HG02943 (cell line): ENCODE measurements at regions not wholly inside any gene's neighbourhood (a gene's known extent, or its start where the extent isn't known, plus 50 kb on each side); places are given as distances from the start of the nearest gene placed in this dataset.

ENCODE experiments used
- ATAC-seq: cut with Tn5 transposase; IDR thresholded peaks from one replicate; pipeline ENCODE4 v1.9.1; 2021; ENCODE audit warnings: mild to moderate bottlenecking, low read depth, moderate library complexity; ENCODE audit not compliant: unreplicated experiment

- no peak for ATAC-seq
These were observed 261.5 kb upstream of the TPM1 start for GRCh38 chr15:62781081-62781497.

DNA sequence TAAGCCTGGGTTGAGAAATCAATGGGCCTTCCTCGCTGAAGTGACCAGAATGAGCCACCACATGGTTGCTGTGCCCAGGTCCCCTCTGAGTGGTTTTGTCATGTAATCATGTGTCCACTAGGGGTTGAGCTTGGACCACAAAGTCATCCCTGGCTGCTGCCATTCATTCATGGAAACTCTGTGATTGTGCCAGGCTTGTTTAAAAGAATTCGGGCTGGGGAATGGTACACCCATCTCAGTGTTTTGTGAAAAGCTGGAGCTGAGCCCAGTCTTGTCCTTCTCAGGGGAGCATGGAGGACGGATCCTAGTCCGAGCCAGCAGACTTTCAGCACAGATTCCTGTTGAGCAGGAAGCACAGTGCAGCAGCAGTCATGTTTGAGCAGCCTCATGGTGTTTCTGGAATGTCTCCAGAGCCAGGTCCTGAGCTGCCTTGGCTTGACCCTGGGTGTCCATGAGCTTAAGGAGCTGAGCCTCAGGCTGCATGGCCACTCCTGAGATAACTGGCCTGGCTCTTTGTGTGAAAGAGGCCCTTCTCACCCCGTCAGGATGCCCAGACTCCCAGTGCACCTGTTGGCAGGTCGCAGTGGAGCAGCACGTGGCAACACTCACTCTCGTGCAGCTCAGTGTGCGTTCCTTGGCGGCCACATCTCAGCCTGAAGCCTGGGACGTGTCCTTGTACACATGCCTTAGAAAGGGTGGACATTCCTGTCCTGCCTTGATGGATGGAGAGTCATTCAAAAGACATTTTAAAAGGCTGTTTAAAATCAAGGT lies 260.3 kb upstream of the TPM1 start:
- no peak for ATAC-seq

DNA sequence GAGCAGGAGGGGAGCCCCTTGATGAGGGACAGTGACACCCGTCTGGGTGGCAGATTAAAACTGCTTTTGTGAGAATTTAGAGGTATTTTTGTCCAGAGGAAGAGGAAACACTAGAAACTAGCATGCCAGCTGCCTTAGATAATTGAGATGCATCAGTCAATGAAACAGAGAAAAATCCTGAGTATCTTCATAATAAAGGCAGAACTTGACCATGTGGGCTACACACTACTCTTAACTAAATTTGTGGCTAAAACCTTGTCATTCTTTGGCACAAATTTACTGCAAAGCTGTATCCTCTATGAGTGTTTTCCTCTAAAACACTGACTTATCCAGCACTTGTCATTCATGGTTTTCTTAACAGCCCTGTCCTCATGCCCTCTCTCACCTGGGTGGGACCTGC lies 259.7 kb upstream of the TPM1 start:
- no peak for ATAC-seq

DNA sequence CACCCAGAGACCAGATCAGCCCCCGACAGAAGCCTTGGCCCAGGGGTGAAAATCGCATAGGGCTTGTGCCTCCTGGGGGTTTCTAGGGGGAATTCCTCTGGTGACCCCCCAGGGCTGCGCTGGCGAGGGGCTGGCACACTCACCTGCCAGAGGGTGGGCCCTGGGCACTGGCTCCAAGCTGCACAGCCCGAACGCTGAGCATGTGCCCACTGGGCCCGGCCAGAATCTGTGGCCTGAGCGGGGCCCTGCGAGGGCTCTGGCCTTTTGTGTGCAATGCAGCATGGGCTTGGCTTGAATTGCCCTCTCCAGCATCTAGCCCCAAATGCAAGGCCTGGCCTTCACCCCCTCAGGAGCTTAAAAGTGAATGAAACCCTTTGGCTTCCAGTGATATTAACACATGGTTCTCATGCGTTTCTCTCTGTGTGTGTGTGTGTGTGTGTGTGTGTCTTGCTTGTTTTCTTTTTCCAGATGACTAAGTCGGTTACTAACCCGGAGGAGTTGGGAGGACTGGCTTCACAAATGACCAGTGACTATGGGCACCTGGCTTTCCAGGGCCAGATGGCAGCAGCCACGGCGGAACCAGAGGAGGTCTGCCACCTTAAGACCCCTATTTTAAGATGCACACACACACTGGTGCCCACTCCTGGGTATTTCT lies 259.1 kb upstream of the TPM1 start:
- ATAC-seq, result no peak

GRCh38 chr15:62785881-62786828 lies 256.4 kb upstream of the TPM1 start:
- no peak for ATAC-seq

DNA sequence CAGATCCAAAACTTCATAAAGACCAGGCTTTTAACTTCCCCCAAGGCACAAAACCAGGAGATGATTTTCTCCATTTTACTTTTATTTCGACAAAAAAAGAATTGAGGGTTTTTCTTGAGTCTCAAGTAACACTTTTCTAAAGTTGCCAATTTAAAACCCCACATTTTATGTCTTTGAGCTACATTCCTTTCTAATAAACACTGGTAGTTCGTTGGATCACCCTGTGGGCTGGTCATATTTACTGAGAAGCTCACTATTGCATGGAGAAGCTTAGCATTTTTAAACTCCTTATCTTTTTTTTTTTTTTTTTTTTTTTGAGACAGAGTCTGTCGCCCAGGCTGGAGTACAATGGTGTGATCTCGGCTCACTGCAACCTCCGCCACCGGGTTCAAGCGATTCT lies 255.1 kb upstream of the TPM1 start:
- no peak for ATAC-seq

DNA sequence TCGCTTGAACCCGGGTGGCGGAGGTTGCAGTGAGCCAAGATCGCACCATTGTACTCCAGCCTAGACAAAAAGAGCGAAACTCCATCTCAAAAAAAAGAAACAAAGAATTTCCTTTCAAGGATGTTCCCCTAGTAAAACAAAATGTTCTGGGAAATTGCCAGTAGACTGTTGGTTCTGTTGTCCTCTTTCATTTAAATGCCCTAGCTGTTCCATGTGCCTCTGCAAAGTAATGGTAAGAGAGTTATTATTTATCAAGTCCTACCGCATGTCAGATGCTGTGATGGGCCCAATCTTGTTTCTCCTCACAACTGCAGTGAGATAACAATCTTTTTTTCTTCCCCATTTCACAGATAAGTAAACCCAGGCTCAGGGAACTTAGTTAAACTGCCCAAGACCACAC lies 254.3 kb upstream of the TPM1 start:
- ATAC-seq, result no peak

DNA sequence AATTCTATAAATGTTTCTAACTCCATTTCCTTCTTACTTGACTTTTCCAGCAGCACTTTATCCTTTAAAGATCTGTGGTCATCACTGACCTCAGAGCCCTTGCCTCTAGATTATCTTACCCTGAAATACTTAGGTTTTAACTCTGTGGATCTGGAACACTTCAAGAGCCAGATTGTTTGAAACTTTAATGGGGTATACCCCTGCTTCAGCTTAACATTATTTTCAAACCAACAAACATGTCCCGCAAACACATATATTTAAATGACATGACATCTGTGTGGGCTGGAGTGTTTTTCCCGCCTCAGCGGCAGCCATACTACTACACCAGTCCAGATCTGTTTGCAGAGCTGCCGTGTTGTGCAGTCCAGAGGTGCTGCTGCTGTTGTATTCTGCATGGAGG lies 252.0 kb upstream of the TPM1 start:
- ATAC-seq, result no peak

DNA sequence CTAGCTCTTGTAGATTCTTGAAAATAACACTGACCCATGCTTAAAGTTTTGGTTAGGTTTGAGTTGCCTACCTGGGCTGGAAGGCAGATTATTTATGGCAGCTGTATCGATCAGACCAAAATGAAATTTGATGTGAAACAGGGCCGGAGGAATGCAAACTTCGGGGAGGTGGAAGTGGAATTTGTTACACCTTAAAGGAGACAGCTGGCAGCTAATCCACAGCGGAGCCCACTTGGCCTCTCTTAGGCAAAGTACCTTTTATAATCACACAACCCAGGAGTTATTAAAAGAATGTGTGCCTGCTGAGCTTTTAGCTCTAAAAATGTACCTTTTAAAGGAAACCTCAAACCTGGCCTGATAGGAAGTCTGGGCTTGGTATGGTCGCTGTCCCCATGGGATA lies 250.9 kb upstream of the TPM1 start:
- ATAC-seq, result no peak

- ATAC-seq, result no peak
These were observed 249.4 kb upstream of the TPM1 start for GRCh38 chr15:62792986-62793751.

- no peak for ATAC-seq
These were observed 248.8 kb upstream of the TPM1 start for GRCh38 chr15:62793752-62794144.

DNA sequence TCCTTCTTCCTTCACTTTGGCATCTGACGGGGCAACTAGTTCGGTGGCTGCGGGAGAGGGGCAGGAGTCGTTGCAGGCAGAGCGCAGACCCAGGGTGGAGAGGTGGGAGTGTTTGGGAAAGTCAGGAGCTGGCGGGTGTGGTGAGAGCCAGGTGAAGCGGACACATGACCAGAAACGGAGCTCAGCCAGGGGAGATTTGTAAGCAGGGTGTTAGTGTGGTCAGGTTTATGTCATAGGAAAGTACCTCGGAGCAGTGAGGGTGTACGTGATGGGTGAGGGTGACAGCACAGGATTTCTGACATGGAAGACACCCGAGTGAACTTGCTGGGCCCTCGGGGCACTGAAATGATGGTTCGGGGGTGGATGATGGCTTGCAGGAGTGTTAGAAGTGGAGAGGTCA lies 247.4 kb upstream of the TPM1 start:
- no peak for ATAC-seq

DNA sequence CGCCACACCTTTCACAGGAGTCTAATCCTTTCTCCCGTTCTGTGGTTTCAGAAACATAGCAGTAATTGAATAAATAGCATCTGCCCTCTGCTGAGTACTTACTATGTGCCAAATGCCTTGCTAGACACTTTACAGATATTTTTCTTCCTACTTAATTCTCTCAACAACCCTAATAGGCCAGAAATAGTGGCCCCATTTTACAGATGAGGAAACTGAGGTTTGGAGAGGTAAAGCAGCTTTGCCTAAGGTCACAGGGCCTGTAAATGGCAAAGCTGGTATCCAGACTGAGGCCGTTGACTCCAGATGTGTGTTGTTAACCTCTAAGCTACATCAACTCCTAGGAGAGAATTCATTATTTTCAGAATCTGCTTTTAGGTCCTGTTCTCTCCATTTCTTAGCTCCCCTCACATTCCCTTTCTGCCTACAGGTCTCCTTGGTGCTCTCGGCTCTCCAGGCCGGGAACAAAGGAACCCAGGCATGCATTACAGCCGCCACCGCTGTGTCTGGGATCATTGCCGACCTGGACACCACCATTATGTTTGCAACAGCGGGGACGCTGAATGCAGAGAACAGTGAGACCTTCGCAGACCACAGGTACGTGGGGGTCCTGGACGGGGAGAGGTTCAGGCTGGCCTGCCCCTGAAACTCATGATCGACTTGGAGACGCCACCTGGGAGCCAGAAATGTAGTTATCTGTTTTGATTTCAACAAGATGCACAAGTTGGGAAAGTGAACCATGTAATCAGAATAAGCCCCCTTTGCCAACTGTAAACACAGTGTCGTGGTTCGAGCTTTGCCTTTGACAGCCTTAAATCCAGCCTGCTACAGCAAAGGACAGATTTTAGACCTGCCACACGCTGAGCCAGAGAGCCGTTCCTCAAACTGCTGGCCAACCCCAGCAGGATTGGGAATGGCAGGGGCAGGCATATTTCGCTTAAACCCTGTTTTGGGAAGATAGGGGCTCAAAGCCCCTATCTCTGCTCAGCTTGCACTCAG lies 246.5 kb upstream of the TPM1 start:
- ATAC-seq, result no peak

- ATAC-seq, result no peak
These were observed 245.4 kb upstream of the TPM1 start for GRCh38 chr15:62797171-62797570.

DNA sequence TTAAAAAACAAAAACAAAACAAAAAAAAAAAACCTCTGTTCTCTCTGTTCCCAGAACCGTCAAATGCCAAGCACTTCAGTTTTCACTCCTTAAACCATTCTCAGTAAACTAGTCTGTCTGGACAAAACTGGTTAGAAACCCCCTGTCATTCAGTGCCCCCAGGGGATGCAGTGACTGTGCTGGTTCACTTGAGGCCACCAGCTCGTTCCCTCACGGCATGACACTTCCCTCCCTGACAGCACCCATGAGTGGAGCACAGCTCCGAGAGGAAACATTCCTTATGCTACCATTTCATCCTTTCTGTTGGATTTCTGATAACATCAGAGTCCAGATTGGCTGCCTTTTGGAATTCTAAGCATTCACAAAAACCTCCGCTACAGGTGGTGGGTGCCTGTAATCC lies 244.0 kb upstream of the TPM1 start:
- ATAC-seq, result no peak

DNA sequence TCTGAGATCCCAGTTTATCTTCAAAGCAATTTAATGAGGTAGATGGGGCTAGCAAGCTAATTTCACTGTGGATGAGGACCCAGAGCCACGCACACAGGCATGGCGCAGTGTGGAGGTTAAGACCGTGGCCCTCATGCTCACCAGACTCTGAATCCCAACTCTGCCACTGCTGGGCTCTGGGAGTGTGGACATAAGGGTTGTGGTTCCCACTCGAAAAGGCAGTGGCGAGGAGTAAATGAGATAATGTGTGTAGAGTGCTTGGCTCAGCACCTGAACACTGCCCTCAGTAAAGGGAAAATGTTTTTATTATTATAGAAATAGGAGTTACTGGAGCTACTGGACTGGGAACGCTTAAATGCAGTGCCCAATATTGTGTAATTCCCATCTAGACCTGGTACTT lies 243.5 kb upstream of the TPM1 start:
- ATAC-seq, result no peak

DNA sequence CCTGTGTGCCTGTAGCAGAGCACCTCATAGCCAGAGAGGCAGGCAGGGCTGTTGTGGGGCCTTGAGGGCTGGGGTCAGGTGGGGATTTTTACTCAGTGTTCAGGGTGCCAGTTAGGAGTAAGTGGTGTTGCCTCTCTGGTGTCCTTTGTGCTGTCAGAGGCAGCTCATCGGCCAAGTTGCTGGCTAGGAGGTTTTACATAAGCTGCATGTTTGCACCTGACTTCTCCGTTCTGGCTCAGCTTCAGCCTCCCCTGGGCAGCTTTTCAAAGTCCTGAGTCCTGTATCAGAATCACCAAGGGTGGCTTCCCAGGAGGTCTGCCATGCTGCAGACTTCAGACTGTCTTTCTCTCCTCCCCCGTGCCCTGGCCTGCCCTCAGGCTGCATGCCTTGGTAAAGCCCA lies 242.6 kb upstream of the TPM1 start:
- ATAC-seq, result no peak

GRCh38 chr15:62802612-62803011 lies 239.9 kb upstream of the TPM1 start:
- no peak for ATAC-seq

DNA sequence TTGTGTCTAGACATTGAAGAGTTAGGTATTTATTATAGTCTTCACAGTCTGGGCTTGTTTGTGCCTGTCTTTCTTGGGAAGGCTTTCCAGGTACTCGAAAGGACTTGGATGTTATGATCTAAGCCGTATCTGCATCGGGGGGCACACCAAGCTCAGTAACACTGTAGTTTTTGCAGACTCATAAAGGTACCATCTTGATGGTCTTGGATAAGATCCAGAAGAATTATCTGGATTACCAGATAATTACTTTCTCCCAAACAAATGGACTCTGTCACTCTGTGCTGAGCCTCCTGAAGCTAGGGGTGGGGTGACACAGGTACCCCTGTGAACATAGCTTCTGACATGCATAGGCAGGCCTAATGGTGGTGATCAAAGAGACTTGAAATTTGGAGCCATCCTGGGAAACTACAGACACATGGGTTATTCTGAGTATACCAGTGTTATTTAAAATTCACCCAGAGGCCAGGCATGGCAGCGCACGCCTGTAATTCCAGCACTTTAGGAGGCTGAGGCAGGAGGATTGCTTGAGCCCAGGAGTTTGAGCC lies 238.6 kb upstream of the TPM1 start:
- ATAC-seq, result no peak
